Stimulated activated CD8-positive, alpha-beta memory T cell treated with anti-CD3 and anti-CD28 coated beads, Interleukin-15, amount 100 ng/mL, for 48 hours (primary cell): ENCODE measurements at regions not wholly inside any gene's neighbourhood (a gene's known extent, or its start where the extent isn't known, plus 50 kb on each side); places are given as distances from the start of the nearest gene placed in this dataset.

Experiments used
- DNase-seq, 2 donors: peaks; one replicate each; pipeline ENCODE4 v3.0.0-alpha.2; 2020; ENCODE audit warnings: low read depth in 2 of 2

DNA sequence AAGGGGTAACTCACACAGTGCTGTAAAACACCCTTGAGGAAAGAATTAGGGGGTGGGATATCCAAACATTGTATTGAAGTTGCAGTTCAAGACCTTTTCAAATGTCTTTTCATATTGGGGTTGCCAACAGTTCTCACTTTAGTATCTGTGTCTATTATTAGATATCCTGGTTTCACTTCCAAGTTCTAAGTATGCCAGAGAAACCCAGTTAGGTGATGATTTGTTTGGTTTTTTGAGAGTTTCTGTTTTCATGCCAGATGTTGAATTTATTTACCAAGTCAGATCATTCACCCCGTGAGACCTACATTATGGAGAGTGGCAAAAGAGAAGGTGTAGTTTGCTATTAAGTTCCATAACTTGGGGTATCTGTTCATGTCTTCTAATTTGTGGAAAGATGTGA lies 64.5 kb downstream of the C9orf152 start:
- no peak for DNase-seq

DNA sequence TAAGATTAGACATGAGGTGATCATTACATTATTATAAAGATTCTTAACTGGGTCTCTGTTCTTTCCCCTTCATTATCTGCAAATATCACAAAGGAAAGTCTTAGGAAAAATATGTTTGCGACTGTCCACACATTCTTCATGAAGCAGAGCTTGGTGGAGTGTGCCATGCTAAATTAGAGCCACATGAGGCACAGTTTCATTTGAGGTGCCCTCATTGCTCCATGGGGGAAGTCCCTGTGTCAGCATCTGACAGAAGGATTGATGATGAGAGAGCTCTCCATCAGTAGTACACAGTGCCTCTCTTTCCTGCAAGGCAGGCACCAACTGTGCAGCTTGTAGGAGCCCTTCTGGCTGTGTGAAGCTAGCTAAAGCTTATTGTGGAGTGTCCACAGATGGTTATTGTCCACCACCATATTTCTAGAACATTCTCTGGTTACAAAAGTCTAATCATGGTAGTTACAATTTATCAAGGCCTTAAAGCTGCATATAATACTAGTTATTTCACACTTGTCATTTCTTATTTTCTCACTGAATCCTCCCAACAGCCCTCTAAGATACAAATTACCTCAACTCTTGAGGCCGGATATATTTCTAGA lies 63.9 kb downstream of the C9orf152 start:
- no peak for DNase-seq

DNA sequence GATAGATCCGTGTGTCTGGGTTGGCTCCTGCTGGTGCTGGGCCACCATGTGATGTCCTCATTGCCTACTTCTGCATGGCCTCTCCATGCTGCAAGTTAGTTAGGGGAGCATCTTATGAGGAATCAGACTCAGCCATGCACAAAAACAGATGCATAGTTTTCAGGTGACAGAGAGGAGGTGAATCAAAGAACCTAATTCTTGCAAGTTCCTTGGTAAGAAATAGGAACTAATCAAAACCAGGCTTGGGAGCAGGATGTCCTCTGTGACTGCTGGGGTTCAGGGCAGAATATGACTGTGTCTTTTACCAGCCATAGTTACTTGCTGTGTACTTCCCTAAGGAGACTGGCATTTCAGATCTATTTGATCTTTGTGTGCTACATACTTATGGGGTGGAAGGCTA lies 61.6 kb downstream of the C9orf152 start:
- DNase-seq: no peak

DNA sequence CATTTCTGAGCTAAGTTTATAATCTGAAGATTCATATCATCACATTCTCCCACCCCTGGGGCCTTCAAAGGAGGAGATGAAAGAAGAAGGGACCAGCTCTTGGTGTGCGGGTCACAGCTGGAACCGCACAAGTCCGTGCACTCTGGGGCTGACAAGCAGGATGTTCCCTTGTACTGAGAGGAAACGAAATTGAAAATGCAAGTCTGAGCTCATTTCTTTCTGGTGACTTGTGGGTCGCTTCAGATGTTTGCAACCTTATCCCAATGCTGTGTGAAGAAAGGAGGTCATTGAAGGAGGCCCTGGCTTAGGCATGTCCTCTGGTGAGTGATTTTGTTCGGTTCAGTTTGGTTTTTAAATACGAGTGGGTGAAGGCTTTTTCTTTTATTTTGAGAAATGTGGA lies 59.6 kb downstream of the C9orf152 start:
- peak; percentile 36 to 62 for DNase-seq

GRCh38 chr9:110148891-110149290 lies 59.1 kb downstream of the C9orf152 start:
- no peak for DNase-seq
